ENCODE measurements at regions not wholly inside any gene's neighbourhood (a gene's known extent, or its start where the extent isn't known, plus 50 kb on each side); places are given as distances from the start of the nearest gene placed in this dataset.

- TF ChIP-seq CTCF (IDR thresholded peaks at IDR 0.05): no peak
- TF ChIP-seq POLR2A (IDR thresholded peaks at IDR 0.05): no peak
Observed at GRCh38 chr3:162377608-162378007, 881.0 kb downstream of the OTOL1 start.

All from body of pancreas (tissue), 4 donors.